Heart right ventricle (tissue), 16 donors: ENCODE measurements at regions not wholly inside any gene's neighbourhood (a gene's known extent, or its start where the extent isn't known, plus 50 kb on each side); places are given as distances from the start of the nearest gene placed in this dataset.

Source experiments
- ATAC-seq, 8 donors: fragments of 200-7000 bp; cut with Tn5 transposase; one replicate each; pipeline ENCODE4 v1.9.1; 2020; ENCODE audit warnings: mild to moderate bottlenecking in 8 of 8, moderate library complexity in 8 of 8, moderate number of reproducible peaks in 1 of 8
- DNase-seq, 2 donors: peaks; one replicate each; pipeline ENCODE4 v3.0.0-alpha.2; 2020
- H3K27ac ChIP-seq, 10 donors: fragments of 200-600 bp; sonication (generic) in 2 of 10; one replicate each; pipeline versions ENCODE4 v1.5.0 to v1.8.0; 2020 to 2022; ENCODE audit warnings: mild to moderate bottlenecking in 3 of 10
- H3K27me3 ChIP-seq, 7 donors: fragments of 200-600 bp; one replicate each; pipeline ENCODE4 v1.8.0; 2021 to 2022; ENCODE audit warnings: mild to moderate bottlenecking in 2 of 7
- H3K36me3 ChIP-seq, 9 donors: fragments of 200-600 bp; sonication (generic) in 1 of 9; one replicate each; pipeline versions ENCODE4 v1.5.0 to v1.8.0; 2020 to 2022; ENCODE audit warnings: mild to moderate bottlenecking in 2 of 9
- H3K4me1 ChIP-seq, 9 donors: fragments of 200-600 bp; sonication (generic) in 1 of 9; one replicate each; pipeline versions ENCODE4 v1.5.0 to v1.8.0; 2020 to 2022; ENCODE audit warnings: mild to moderate bottlenecking in 4 of 9
- H3K4me3 ChIP-seq, 10 donors: fragments of 200-600 bp; sonication (generic) in 2 of 10; one replicate each; pipeline versions ENCODE4 v1.5.0 to v1.8.0; 2020 to 2022; ENCODE audit warnings: mild to moderate bottlenecking in 7 of 10, moderate library complexity in 2 of 10
- H3K9me3 ChIP-seq, 11 donors: fragments of 200-600 bp in 10 of 11; sonication (generic) in 2 of 11; one replicate each; pipeline versions ENCODE4 v1.5.0 to v1.8.0; 2013 to 2022; ENCODE audit warnings: mild to moderate bottlenecking in 2 of 11, control low read depth in 1 of 11, moderate library complexity in 1 of 11
- whole genome bisulfite sequencing, 2 donors: extraction: QIAGEN DNeasy Blood & Tissue Kit; methylation state at CpG; one replicate each; pipeline ENCODE4 v1.1.7; 2013; ENCODE audit warnings: inconsistent platforms in 1 of 2; 5-methylcytosine and 5-hydroxymethylcytosine counted together
- intact Hi-C, 10 donors: fragments of 100-400 bp; cut with DNase I; formaldehyde crosslinking; loops; one replicate each; pipeline versions ENCODE4 v1.11.1 to v1.14.2; 2022
- TF ChIP-seq, protein P1 (sequence below), 9 donors: fragments of 200-600 bp; sonication (generic) in 2 of 9; IDR thresholded peaks; one replicate each; pipeline versions ENCODE4 v1.5.0 to v1.8.0; 2021 to 2022; ENCODE audit warnings: antibody characterized with exemption in 9 of 9, mild to moderate bottlenecking in 5 of 9, moderate library complexity in 1 of 9
- donor health status: Arrhythmogenic right ventricular cardiomyopathy.
- donor health status: ischemic (EF 13 %, LVEDD 7.1; RV severe dilation, severe dysfunction).
- donor health status: healthy with polysubstance abuse.
- donor health status: DM: no; HTN: yes; CAD: no.
- donor health status: DM: no; HTN: no; CAD: no.
- donor health status: ischemic (EF 25% LVEDD 6.9; RV normal size, moderate dysfunction).
- donor health status: ischemic (EF 25% LVEDD 5.7; RV mildly dilated, moderate dysfunction).
- donor health status: healthy.
- donor health status: DM: yes; HTN: yes; CAD: no.
- donor health status: Ischemic cardiomyopathy.
- donor health status: ischemic (EF 35%, LVEDD 5.7; RV mildly dilated, moderate dysfunction).
- donor health status: nonischemic (EF 11% LVEDD 7.7; RV severe dilation, severe dysfunction).
- donor health status: DM: yes; HTN: yes; CAD: no.
- donor health status: PGD.
- donor health status: ischemic (EF 29% LVEDD 5.4; RV normal size, mild dysfunction).
- donor health status: nonischemic (EF 23%, LVEDD 6.1; RV moderate dilation, normal function).

DNA sequence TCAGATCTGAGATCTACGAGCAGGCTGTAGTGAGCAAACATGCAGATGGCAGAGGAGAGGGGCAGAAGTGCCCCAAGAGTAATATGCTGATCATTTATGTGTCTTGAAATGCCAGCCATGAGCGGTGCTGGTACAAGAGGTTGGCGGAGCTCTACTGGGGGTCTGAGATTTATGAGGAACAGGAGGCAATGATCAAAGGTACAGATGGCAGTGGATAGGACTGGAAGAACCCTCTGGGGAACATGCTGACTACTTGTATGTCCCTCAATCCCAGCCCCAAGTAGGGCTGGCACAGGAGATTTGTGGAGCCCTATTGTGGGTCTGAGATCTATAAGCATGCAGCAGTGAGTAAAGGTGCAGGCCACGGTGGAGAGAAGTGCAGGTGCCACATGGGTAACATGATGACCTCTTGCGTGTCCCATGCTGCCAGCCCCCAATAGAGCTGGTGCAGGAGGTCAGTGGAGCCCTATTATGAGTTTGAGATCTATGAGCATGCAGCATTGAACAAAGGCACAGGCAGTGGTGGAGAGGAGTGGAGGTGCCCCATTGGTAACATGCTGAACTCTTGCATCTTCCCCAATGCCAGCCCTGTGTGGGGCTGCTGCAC lies 97.2 kb upstream of the ZNF678 start:
- no peaks in the 10 kb centered on the region for H3K4me1 ChIP-seq
- H3K27me3 ChIP-seq = peaks cover 0 to 10% (median 0%) of the 10 kb centered on the region in 7 donors
- intact Hi-C loops = no loop called here
- H3K36me3 ChIP-seq = no peaks in the 10 kb centered on the region
- peaks cover 0 to 8% (median 0%) of the 10 kb centered on the region in 11 donors for H3K9me3 ChIP-seq
- ATAC-seq = no peak
- 86 to 92% methylated on average over 5 of the region's 5 CpGs for WGBS, 2 donors
- no peak overlapping the region for H3K27ac ChIP-seq
- TF ChIP-seq, protein P1, sequence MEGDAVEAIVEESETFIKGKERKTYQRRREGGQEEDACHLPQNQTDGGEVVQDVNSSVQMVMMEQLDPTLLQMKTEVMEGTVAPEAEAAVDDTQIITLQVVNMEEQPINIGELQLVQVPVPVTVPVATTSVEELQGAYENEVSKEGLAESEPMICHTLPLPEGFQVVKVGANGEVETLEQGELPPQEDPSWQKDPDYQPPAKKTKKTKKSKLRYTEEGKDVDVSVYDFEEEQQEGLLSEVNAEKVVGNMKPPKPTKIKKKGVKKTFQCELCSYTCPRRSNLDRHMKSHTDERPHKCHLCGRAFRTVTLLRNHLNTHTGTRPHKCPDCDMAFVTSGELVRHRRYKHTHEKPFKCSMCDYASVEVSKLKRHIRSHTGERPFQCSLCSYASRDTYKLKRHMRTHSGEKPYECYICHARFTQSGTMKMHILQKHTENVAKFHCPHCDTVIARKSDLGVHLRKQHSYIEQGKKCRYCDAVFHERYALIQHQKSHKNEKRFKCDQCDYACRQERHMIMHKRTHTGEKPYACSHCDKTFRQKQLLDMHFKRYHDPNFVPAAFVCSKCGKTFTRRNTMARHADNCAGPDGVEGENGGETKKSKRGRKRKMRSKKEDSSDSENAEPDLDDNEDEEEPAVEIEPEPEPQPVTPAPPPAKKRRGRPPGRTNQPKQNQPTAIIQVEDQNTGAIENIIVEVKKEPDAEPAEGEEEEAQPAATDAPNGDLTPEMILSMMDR (IDR thresholded peaks at IDR 0.05) = no peak
- no peak overlapping the region for H3K4me3 ChIP-seq
- DNase-seq = no peak

DNA sequence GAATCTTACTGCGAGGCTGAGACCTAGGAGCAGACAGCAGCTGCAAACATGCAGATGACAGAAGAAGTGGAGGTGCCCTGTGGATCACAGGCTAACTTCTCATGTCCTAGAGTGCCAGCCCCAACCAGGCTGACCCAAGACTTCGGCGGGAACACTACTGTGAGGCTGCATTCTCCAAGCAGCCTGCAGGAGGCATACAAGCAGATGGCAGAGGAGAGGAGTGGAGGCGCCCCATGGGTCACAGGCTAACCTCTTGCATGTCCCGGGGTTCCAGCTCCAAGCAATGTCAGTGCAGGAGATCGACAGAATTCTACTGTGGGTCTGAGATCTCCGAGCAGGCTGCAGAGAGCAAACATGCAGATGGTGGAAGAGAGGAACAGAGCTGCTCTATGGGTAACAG lies 98.1 kb upstream of the ZNF678 start:
- Histone ChIP-seq H3K27ac (no peak overlapping the region), H3K36me3 (no peaks in the 10 kb centered on the region), H3K4me3 (no peak overlapping the region), H3K4me1 (no peaks in the 10 kb centered on the region), H3K27me3 (peaks cover 0 to 10% (median 0%) of the 10 kb centered on the region in 7 donors), H3K9me3 (peaks cover 0 to 3% (median 0%) of the 10 kb centered on the region in 11 donors)
- ATAC-seq (no peak), DNase-seq (no peak)
- 75 to 79% methylated on average over 7 of the region's 7 CpGs for WGBS, 2 donors
- intact Hi-C loops = no loop called here
- TF ChIP-seq, protein P1 (IDR thresholded peaks at IDR 0.05) = no peak

DNA sequence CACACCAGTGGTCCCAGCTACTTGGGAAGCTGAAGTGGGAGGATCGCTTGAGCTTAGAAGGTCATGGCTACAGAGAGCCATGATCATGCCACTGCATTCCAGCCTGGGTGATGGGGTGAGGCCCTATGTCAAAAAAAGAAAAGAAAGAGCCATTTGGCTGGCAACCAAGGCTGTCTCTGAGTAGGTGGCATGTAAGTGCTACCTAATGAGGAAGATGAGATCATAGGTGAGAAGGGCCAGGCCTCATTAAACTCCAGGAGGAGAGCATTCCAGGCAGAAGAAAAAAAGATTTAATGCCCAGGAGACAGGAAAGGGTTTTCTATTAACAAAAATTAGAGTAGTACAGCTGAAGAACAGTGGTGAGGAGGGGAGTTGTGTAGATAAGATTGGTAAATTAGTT lies 103.4 kb upstream of the ZNF678 start:
- no peaks in the 10 kb centered on the region for H3K4me1 ChIP-seq
- WGBS, 2 donors = 43 to 96% methylated on average over 1 of the region's 1 CpG
- ATAC-seq = peak in 1 of 8 donors; percentile 64

DNA sequence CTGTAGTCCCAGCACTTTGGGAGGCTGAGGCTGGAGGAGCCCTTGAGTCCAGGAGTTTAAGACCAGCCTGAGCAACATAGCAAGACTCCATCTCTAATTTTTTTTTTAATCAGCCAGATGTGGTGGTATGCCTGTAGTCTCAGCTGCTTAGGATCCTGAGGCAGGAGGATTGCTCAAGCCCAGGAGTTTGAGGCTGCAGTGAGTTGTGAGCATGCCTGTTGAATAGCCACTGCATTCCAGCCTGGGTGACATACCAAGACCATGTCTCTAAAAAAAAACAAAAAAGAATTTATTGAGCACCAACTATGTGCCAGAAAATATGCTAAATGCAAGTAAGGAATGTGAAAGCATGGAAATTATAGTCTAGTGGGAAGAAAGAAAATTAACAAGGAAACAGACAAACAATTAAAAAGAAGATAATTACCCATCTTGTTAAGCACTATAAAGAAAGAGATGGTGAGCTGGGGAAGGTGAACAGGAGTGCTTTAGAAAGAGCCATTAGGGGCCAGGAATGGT lies 104.0 kb upstream of the ZNF678 start:
- no peaks in the 10 kb centered on the region for H3K36me3 ChIP-seq

More for the DNA sequence above, 103.4 kb upstream of the ZNF678 start:
- H3K9me3 ChIP-seq = no peaks in the 10 kb centered on the region
- DNase-seq = no peak
- H3K27me3 ChIP-seq = peaks cover 0 to 8% (median 3%) of the 10 kb centered on the region in 7 donors
- no peak overlapping the region for H3K27ac ChIP-seq
- TF ChIP-seq, protein P1 (IDR thresholded peaks at IDR 0.05) = no peak
- no peak overlapping the region for H3K4me3 ChIP-seq
- intact Hi-C loops = no loop called here
- H3K36me3 ChIP-seq = no peaks in the 10 kb centered on the region

More for the DNA sequence above, 104.0 kb upstream of the ZNF678 start:
- Histone ChIP-seq H3K9me3 (no peaks in the 10 kb centered on the region), H3K4me3 (no peak overlapping the region), H3K27me3 (peaks cover 0 to 12% (median under 1%) of the 10 kb centered on the region in 7 donors), H3K27ac (no peak overlapping the region), H3K4me1 (no peaks in the 10 kb centered on the region)
- intact Hi-C loops = no loop called here
- TF ChIP-seq, protein P1 (IDR thresholded peaks at IDR 0.05) = no peak
- DNase-seq (no peak), ATAC-seq (no peak)
